Sigmoid colon (tissue), 6 donors: ENCODE measurements at regions not wholly inside any gene's neighbourhood (a gene's known extent, or its start where the extent isn't known, plus 50 kb on each side); places are given as distances from the start of the nearest gene placed in this dataset.
A peak's percentile ranks its signal among the peaks of the same experiment; 100 is the strongest.

Experiments
- DNase-seq: peaks from one replicate; pipeline ENCODE4 v3.0.0-alpha.2; 2019
- H3K27ac ChIP-seq, 4 donors: fragments of 200-600 bp; sonication (generic); one replicate each; pipeline ENCODE4 v1.5.1; 2016 to 2019; ENCODE audit warnings: mild to moderate bottlenecking in 1 of 4
- H3K27me3 ChIP-seq, 3 donors: fragments of 200-600 bp; sonication (generic); one replicate each; pipeline ENCODE4 v1.5.1; 2019; ENCODE audit warnings: mild to moderate bottlenecking in 1 of 3
- H3K36me3 ChIP-seq, 4 donors: fragments of 200-600 bp; sonication (generic); one replicate each; pipeline ENCODE4 v1.5.1; 2016 to 2019
- H3K4me1 ChIP-seq, 4 donors: fragments of 200-600 bp; sonication (generic); one replicate each; pipeline ENCODE4 v1.5.1; 2017 to 2019
- H3K4me3 ChIP-seq, 4 donors: fragments of 200-600 bp; sonication (generic); one replicate each; pipeline ENCODE4 v1.5.1; 2017 to 2019; ENCODE audit warnings: mild to moderate bottlenecking in 2 of 4, moderate library complexity in 1 of 4
- H3K9me3 ChIP-seq, 4 donors: fragments of 200-600 bp in 3 of 4; sonication (generic) in 3 of 4; one replicate each; pipeline versions ENCODE4 v1.5.1 to v1.6.1; 2013 to 2019
- CTCF ChIP-seq, 4 experiments: fragments of 450-650 bp in 3 of 4; fragments of 200-600 bp in 1 of 4; IDR thresholded peaks; one replicate each; pipeline ENCODE4 v1.5.1; 2016 to 2019; ENCODE audit warnings: antibody characterized with exemption in 4 of 4, mild to moderate bottlenecking in 3 of 4, moderate library complexity in 2 of 4
- EP300 ChIP-seq, 4 donors: sonication (generic); formaldehyde crosslinking; IDR thresholded peaks; one replicate each; pipeline ENCODE4 v1.6.1; 2017; ENCODE audit warnings: antibody characterized with exemption in 4 of 4
- POLR2A ChIP-seq, 2 donors: fragments of 450-650 bp; IDR thresholded peaks; one replicate each; pipeline ENCODE4 v1.6.1; 2016; ENCODE audit warnings: antibody characterized with exemption in 2 of 2, mild to moderate bottlenecking in 2 of 2, moderate library complexity in 2 of 2
- POLR2AphosphoS5 ChIP-seq, 4 donors: sonication (generic); formaldehyde crosslinking; IDR thresholded peaks; one replicate each; pipeline ENCODE4 v1.6.1; 2017; ENCODE audit warnings: antibody characterized with exemption in 4 of 4
- WGBS, 2 donors: extraction: QIAGEN DNeasy Blood & Tissue Kit; methylation state at CpG; one replicate each; pipeline ENCODE4 v1.1.7; 2013; 5-methylcytosine and 5-hydroxymethylcytosine counted together
- intact Hi-C: fragments of 100-400 bp; cut with DNase I; formaldehyde crosslinking; loops from one replicate; pipeline ENCODE4 v1.15.1; 2023
- donor health status: healthy with polysubstance abuse.
- donor health status: healthy.

GRCh38 chr1:100606438-100606837 is 68.5 kb downstream of the GPR88 start:
- intact Hi-C loops = loop anchor here (2.0 kb wide), 1 partner anchor 262 kb away; no protein-coding TSS in a partner anchor
- peak in 3 of 4 experiments; percentile 21 to 45 (median 32) for TF ChIP-seq CTCF (IDR thresholded peaks at IDR 0.05)
- no peak for TF ChIP-seq POLR2AphosphoS5 (IDR thresholded peaks at IDR 0.05)
- TF ChIP-seq EP300 (IDR thresholded peaks at IDR 0.05) = no peak
- no peak for TF ChIP-seq POLR2A (IDR thresholded peaks at IDR 0.05)
- no peak for DNase-seq
- Histone ChIP-seq H3K36me3 (no peaks in the 10 kb centered on the region), H3K27me3 (no peaks in the 10 kb centered on the region), H3K4me1 (no peaks in the 10 kb centered on the region), H3K4me3 (no peak overlapping the region), H3K27ac (no peak overlapping the region), H3K9me3 (no peaks in the 10 kb centered on the region)
- WGBS, 2 donors = 30 to 39% methylated on average over 3 of the region's 3 CpGs

- Histone ChIP-seq H3K27me3 (no peaks in the 10 kb centered on the region), H3K4me1 (no peaks in the 10 kb centered on the region), H3K9me3 (no peaks in the 10 kb centered on the region), H3K27ac (no peak overlapping the region), H3K4me3 (no peak overlapping the region), H3K36me3 (no peaks in the 10 kb centered on the region)
- 92% methylated on average over 1 of the region's 1 CpG for WGBS, 2 donors
- intact Hi-C loops = loop anchor here (2.0 kb wide), 1 partner anchor 261 kb away; no protein-coding TSS in a partner anchor
- no peak for TF ChIP-seq POLR2A (IDR thresholded peaks at IDR 0.05)
- TF ChIP-seq EP300 (IDR thresholded peaks at IDR 0.05) = no peak
- no peak for TF ChIP-seq POLR2AphosphoS5 (IDR thresholded peaks at IDR 0.05)
- TF ChIP-seq CTCF (IDR thresholded peaks at IDR 0.05) = no peak
- DNase-seq = no peak
These were observed 69.8 kb downstream of the GPR88 start for GRCh38 chr1:100607628-100608240.

- H3K9me3 ChIP-seq = no peaks in the 10 kb centered on the region
- H3K36me3 ChIP-seq = no peaks in the 10 kb centered on the region
- H3K27me3 ChIP-seq = no peaks in the 10 kb centered on the region
- intact Hi-C loops = no loop called here
- H3K4me3 ChIP-seq = no peak overlapping the region
- H3K27ac ChIP-seq = no peak overlapping the region
- DNase-seq = no peak
- 91 to 93% methylated on average over 3 of the region's 3 CpGs for WGBS, 2 donors
- no peak for TF ChIP-seq POLR2AphosphoS5 (IDR thresholded peaks at IDR 0.05)
- TF ChIP-seq CTCF (IDR thresholded peaks at IDR 0.05) = no peak
- no peak for TF ChIP-seq POLR2A (IDR thresholded peaks at IDR 0.05)
- no peak for TF ChIP-seq EP300 (IDR thresholded peaks at IDR 0.05)
- no peaks in the 10 kb centered on the region for H3K4me1 ChIP-seq
These were observed 71.9 kb downstream of the GPR88 start for GRCh38 chr1:100609849-100610248.

GRCh38 chr1:100611086-100611485 is 73.1 kb downstream of the GPR88 start:
- TF ChIP-seq EP300 (IDR thresholded peaks at IDR 0.05) (no peak), POLR2A (IDR thresholded peaks at IDR 0.05) (no peak), CTCF (IDR thresholded peaks at IDR 0.05) (no peak), POLR2AphosphoS5 (IDR thresholded peaks at IDR 0.05) (no peak)
- H3K27me3 ChIP-seq = no peaks in the 10 kb centered on the region
- no peaks in the 10 kb centered on the region for H3K4me1 ChIP-seq
- H3K4me3 ChIP-seq = no peak overlapping the region
- intact Hi-C loops = no loop called here
- DNase-seq = no peak
- 75 to 90% methylated on average over 3 of the region's 3 CpGs for WGBS, 2 donors
- H3K27ac ChIP-seq = no peak overlapping the region
- no peaks in the 10 kb centered on the region for H3K9me3 ChIP-seq
- H3K36me3 ChIP-seq = no peaks in the 10 kb centered on the region

- WGBS, 2 donors = 89 to 97% methylated on average over 3 of the region's 3 CpGs
- DNase-seq = no peak
- intact Hi-C loops = no loop called here
- Histone ChIP-seq H3K27me3 (no peaks in the 10 kb centered on the region), H3K9me3 (no peaks in the 10 kb centered on the region), H3K4me3 (no peak overlapping the region), H3K4me1 (no peaks in the 10 kb centered on the region), H3K27ac (no peak overlapping the region), H3K36me3 (no peaks in the 10 kb centered on the region)
- no peak for TF ChIP-seq EP300 (IDR thresholded peaks at IDR 0.05)
- no peak for TF ChIP-seq POLR2AphosphoS5 (IDR thresholded peaks at IDR 0.05)
- no peak for TF ChIP-seq CTCF (IDR thresholded peaks at IDR 0.05)
- no peak for TF ChIP-seq POLR2A (IDR thresholded peaks at IDR 0.05)
These were observed 74.6 kb downstream of the GPR88 start for GRCh38 chr1:100612540-100612939.
